Endodermal cell (in vitro differentiated cells): ENCODE measurements at regions not wholly inside any gene's neighbourhood (a gene's known extent, or its start where the extent isn't known, plus 50 kb on each side); places are given as distances from the start of the nearest gene placed in this dataset.

Source experiments
- DNase-seq: peaks from one replicate; pipeline ENCODE4 v3.0.0-alpha.2; 2017
- H3K27ac ChIP-seq: 2 replicates; pipeline ENCODE4 v1.5.1; 2013; ENCODE audit warnings: mild to moderate bottlenecking, low read depth, low read length, moderate library complexity
- H3K27me3 ChIP-seq: 2 replicates; pipeline ENCODE4 v1.6.1; 2013; ENCODE audit warnings: mild to moderate bottlenecking, low read length, moderate library complexity; ENCODE audit not compliant: insufficient read depth, control insufficient read depth, poor library complexity, severe bottlenecking
- H3K36me3 ChIP-seq: 2 replicates; pipeline ENCODE4 v1.7.0; 2013; ENCODE audit warnings: mild to moderate bottlenecking, low read length, moderate library complexity; ENCODE audit not compliant: control insufficient read depth, insufficient read depth
- H3K4me1 ChIP-seq: one replicate; pipeline ENCODE4 v1.7.0; 2013; ENCODE audit warnings: low read length; ENCODE audit not compliant: control insufficient read depth, insufficient read depth
- H3K4me3 ChIP-seq: 2 replicates; pipeline ENCODE4 v1.5.1; 2013; ENCODE audit warnings: mild to moderate bottlenecking, low read length, moderate library complexity
- H3K9ac ChIP-seq: 2 replicates; pipeline ENCODE4 v1.6.1; 2013; ENCODE audit warnings: mild to moderate bottlenecking, low read length, moderate library complexity; ENCODE audit not compliant: poor library complexity, severe bottlenecking; ENCODE audit errors: extremely low read depth
- H3K9me3 ChIP-seq: 2 replicates; pipeline ENCODE4 v1.6.1; 2013; ENCODE audit warnings: mild to moderate bottlenecking, low read length, moderate library complexity; ENCODE audit not compliant: control insufficient read depth
- H3K27ac Mint-ChIP-seq: 2 replicates; pipeline ENCODE4 v1.8.0; 2020; ENCODE audit warnings: mixed read lengths
- H3K27me3 Mint-ChIP-seq: 2 replicates; pipeline ENCODE4 v1.8.0; 2021; ENCODE audit warnings: mild to moderate bottlenecking, mixed read lengths; ENCODE audit not compliant: insufficient read depth
- H3K36me3 Mint-ChIP-seq: 2 replicates; pipeline ENCODE4 v1.8.0; 2020; ENCODE audit warnings: low read depth, mixed read lengths
- H3K4me1 Mint-ChIP-seq: 2 replicates; pipeline ENCODE4 v1.8.0; 2020; ENCODE audit warnings: mixed read lengths
- H3K4me3 Mint-ChIP-seq: 2 replicates; pipeline ENCODE4 v1.8.0; 2020; ENCODE audit warnings: mild to moderate bottlenecking, moderate library complexity, mixed read lengths
- H3K9me3 Mint-ChIP-seq: 2 replicates; pipeline ENCODE4 v1.8.0; 2020; ENCODE audit warnings: mild to moderate bottlenecking, mixed read lengths
- WGBS, 2 experiments: methylation state at CpG; one replicate each; pipeline versions ENCODE4 v1.1.5 to v1.1.7; 2013; ENCODE audit warnings: missing lambda C conversion rate in 2 of 2, mixed read lengths in 1 of 2; ENCODE audit not compliant: insufficient coverage in 1 of 2, insufficient read length in 1 of 2; 5-methylcytosine and 5-hydroxymethylcytosine counted together
- TF ChIP-seq, protein P1 (sequence below): fragments of 200-600 bp; sonication (generic); conservative IDR thresholded peaks from 2 replicates; pipeline ENCODE4 v1.5.0; 2021; ENCODE audit warnings: antibody characterized with exemption, mild to moderate bottlenecking

DNA sequence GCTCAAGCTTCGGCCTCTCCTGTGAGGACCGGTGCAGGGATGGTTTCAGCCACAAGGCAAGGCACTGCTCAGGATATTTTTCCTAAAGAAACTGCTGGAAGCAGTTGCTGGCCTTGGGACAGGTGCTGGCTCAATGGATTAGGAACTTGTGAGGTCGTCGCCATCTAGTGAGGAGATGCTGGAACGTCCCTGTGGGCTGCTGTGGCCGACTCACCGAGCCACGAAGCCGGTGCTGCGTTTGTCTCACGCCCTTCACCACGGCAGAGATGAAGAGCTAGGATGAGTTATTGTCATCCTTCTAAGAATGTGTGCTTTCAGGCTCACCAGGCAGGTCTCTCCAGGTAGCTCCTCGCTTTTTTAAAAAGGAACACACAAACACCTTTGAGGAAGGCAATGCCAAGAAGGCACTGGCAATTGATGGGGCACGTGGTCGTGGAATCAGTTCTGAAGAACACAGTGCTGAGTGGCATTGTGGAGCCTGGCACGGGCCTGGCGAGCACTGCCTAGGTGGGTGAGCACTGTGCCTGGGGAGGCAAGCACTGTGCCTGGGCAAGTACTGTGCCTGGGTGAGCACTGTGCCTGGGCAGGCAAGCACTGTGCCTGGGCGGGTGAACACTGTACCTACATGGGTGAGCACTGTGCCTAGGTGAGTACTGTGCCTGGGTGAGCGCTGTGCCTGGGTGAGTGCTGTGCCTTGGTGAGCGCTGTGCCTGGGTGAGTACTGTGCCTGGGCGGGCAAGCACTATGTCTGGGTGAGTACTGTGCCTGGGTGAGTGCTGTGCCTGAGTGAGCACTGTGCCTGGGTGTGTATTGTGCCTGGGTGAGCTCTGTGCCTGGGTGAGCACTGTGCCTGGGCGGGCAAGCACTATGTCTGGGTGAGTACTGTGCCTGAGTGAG, 140.4 kb downstream of the TEX29 start:
- H3K27ac ChIP-seq: no peak overlapping the region
- H3K4me3 Mint-ChIP-seq: no peak overlapping the region
- no peaks in the 10 kb centered on the region for H3K4me1 ChIP-seq
- H3K27me3 ChIP-seq: no peaks in the 10 kb centered on the region
- H3K9me3 ChIP-seq: no peaks in the 10 kb centered on the region
- DNase-seq: peak; percentile 83
- H3K36me3 ChIP-seq: no peaks in the 10 kb centered on the region
- H3K36me3 Mint-ChIP-seq: no peaks in the 10 kb centered on the region
- no peak overlapping the region for H3K9ac ChIP-seq
- TF ChIP-seq, protein P1, sequence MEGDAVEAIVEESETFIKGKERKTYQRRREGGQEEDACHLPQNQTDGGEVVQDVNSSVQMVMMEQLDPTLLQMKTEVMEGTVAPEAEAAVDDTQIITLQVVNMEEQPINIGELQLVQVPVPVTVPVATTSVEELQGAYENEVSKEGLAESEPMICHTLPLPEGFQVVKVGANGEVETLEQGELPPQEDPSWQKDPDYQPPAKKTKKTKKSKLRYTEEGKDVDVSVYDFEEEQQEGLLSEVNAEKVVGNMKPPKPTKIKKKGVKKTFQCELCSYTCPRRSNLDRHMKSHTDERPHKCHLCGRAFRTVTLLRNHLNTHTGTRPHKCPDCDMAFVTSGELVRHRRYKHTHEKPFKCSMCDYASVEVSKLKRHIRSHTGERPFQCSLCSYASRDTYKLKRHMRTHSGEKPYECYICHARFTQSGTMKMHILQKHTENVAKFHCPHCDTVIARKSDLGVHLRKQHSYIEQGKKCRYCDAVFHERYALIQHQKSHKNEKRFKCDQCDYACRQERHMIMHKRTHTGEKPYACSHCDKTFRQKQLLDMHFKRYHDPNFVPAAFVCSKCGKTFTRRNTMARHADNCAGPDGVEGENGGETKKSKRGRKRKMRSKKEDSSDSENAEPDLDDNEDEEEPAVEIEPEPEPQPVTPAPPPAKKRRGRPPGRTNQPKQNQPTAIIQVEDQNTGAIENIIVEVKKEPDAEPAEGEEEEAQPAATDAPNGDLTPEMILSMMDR: peak; percentile 73
- 54 to 70% methylated on average over 14 to 22 of the region's 22 CpGs for WGBS, 2 experiments
- H3K4me1 Mint-ChIP-seq: no peaks in the 10 kb centered on the region
- no peak overlapping the region for H3K27ac Mint-ChIP-seq
- no peak overlapping the region for H3K4me3 ChIP-seq
- peaks cover 14% of the 10 kb centered on the region for H3K9me3 Mint-ChIP-seq
- H3K27me3 Mint-ChIP-seq: peaks cover 11% of the 10 kb centered on the region

DNA sequence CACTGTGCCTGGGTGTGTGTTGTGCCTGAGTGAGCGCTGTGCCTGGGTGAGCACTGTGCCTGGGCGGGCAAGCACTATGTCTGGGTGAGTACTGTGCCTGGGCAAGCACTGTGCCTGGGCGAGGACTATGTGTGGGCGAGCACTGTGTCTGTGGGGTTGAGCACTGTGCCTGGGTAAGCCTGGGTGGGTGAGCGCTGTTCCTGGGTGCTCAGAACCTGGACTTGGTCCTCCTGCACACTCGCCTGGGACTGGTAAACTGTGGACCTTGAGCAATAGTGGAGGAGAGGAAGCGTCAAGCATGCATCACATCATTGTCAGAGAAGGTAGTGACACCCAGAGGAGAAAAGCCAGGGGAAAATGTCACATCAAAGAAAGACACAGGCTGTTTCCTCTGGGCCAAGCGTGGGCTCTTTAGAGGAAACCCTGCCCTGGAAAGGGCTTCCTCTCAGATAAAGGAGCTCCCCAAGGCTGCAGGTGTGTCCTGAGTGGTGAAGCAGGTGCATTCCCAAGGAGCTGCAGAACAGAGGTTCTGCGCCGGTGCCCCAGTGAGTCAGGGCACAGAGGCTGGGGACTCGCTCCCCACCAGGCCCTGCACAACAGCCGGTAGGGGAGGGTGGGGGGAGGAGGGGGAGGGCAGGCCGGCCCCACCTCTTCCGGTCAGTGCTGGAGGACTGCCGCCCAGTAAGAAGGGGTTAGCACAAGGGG, 141.2 kb downstream of the TEX29 start:
- no peak overlapping the region for H3K27ac Mint-ChIP-seq
- H3K36me3 Mint-ChIP-seq: no peaks in the 10 kb centered on the region
- H3K9me3 ChIP-seq: no peaks in the 10 kb centered on the region
- no peaks in the 10 kb centered on the region for H3K36me3 ChIP-seq
- H3K9ac ChIP-seq: no peak overlapping the region
- H3K27ac ChIP-seq: no peak overlapping the region
- TF ChIP-seq, protein P1: no peak
- 80 to 94% methylated on average over 7 to 15 of the region's 15 CpGs for WGBS, 2 experiments
- peak; percentile 36 for DNase-seq
- H3K4me3 Mint-ChIP-seq: no peak overlapping the region
- peaks cover 11% of the 10 kb centered on the region for H3K27me3 Mint-ChIP-seq
- H3K27me3 ChIP-seq: no peaks in the 10 kb centered on the region
- no peaks in the 10 kb centered on the region for H3K4me1 Mint-ChIP-seq
- no peaks in the 10 kb centered on the region for H3K4me1 ChIP-seq
- no peak overlapping the region for H3K4me3 ChIP-seq
- H3K9me3 Mint-ChIP-seq: peaks cover 7% of the 10 kb centered on the region

DNA sequence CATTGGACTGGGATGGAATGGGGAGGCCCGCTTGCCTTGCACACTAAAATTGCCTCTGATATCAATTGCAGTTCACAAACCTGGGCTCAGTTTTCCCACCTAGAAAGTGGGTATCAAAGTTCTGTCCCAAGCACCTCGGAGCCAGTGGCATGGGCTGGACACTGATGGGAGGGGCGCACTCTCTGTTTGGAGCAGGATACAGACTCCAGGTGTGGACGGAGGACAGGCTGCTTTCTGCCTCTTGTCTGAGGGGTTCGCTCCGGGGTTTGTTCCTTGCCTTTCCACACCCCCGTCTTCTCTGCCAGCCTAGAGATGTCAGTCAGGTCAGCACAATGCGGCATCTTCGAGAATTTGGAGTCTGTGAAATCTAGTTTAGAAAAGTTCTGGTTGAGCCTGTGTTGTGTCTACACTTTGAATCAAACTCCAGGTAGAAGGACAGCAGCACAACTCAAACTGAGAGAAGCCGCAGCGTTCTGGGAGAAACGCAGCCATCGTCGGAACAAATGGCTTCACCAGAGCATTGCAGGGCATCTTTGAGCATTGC, 141.9 kb downstream of the TEX29 start:
- TF ChIP-seq, protein P1: no peak
- Mint-ChIP-seq H3K27ac (no peak overlapping the region), H3K4me1 (no peaks in the 10 kb centered on the region), H3K27me3 (peaks cover 11% of the 10 kb centered on the region), H3K9me3 (peaks cover 4% of the 10 kb centered on the region), H3K36me3 (no peaks in the 10 kb centered on the region), H3K4me3 (no peak overlapping the region)
- Histone ChIP-seq H3K27ac (no peak overlapping the region), H3K36me3 (no peaks in the 10 kb centered on the region), H3K27me3 (no peaks in the 10 kb centered on the region), H3K9me3 (no peaks in the 10 kb centered on the region), H3K4me3 (no peak overlapping the region), H3K9ac (no peak overlapping the region), H3K4me1 (no peaks in the 10 kb centered on the region)
- 88 to 94% methylated on average over 12 to 14 of the region's 14 CpGs for WGBS, 2 experiments
- DNase-seq: peak; percentile 33
